SU-DHL-6 (cell line): ENCODE measurements at regions not wholly inside any gene's neighbourhood (a gene's known extent, or its start where the extent isn't known, plus 50 kb on each side); places are given as distances from the start of the nearest gene placed in this dataset.

Source experiments
- H2AFZ ChIP-seq: fragments of 200-600 bp; sonication (generic); 2 replicates; pipeline ENCODE4 v1.6.1; 2014; ENCODE audit warnings: low read depth, mild to moderate bottlenecking, moderate library complexity, mixed read lengths, antibody characterized with exemption, low read length; ENCODE audit not compliant: severe bottlenecking
- H3F3A ChIP-seq: fragments of 200-600 bp; shearing (Covaris generic); 2 replicates; pipeline ENCODE4 v1.6.0; 2016; ENCODE audit warnings: antibody characterized with exemption, mild to moderate bottlenecking; ENCODE audit not compliant: insufficient read depth
- H3K27ac ChIP-seq: fragments of 200-600 bp; sonication (generic); 2 replicates; pipeline ENCODE4 v1.5.1; 2016; ENCODE audit warnings: low read depth, mild to moderate bottlenecking, low read length, moderate library complexity, mixed read lengths
- H3K27me3 ChIP-seq: fragments of 200-600 bp; sonication (generic), shearing (Covaris generic); 2 replicates; pipeline ENCODE4 v1.6.0; 2014; ENCODE audit warnings: mild to moderate bottlenecking, low read length
- H3K36me3 ChIP-seq: fragments of 200-600 bp; sonication (generic); 2 replicates; pipeline ENCODE4 v1.6.1; 2014; ENCODE audit warnings: mild to moderate bottlenecking, low read length, mixed read lengths
- H3K4me2 ChIP-seq: fragments of 300-600, 200-600 bp; shearing (Covaris generic), sonication (generic); 2 replicates; pipeline ENCODE4 v1.6.0; 2014; ENCODE audit warnings: low read length, low read depth, mild to moderate bottlenecking; ENCODE audit not compliant: poor library complexity, severe bottlenecking
- H3K4me3 ChIP-seq: fragments of 200-600 bp; sonication (generic); 2 replicates; pipeline ENCODE4 v1.5.1; 2014; ENCODE audit warnings: antibody characterized with exemption, low read length, mild to moderate bottlenecking, mixed read lengths; ENCODE audit not compliant: insufficient read depth, poor library complexity, severe bottlenecking
- H3K79me2 ChIP-seq: fragments of 200-600 bp; sonication (generic); 2 replicates; pipeline ENCODE4 v1.6.1; 2014; ENCODE audit warnings: mild to moderate bottlenecking, low read length, moderate library complexity; ENCODE audit not compliant: insufficient read depth
- H3K9ac ChIP-seq: fragments of 200-600 bp; sonication (generic); 2 replicates; pipeline ENCODE4 v1.7.0; 2014; ENCODE audit warnings: mild to moderate bottlenecking, low read length
- H3K9me2 ChIP-seq: fragments of 200-600 bp; sonication (generic); replicated peaks from 2 replicates; pipeline ENCODE4 v1.6.1; 2014; ENCODE audit warnings: low read length; ENCODE audit not compliant: insufficient read depth
- H3K9me3 ChIP-seq: fragments of 200-600 bp; sonication (generic); 2 replicates; pipeline ENCODE4 v1.6.1; 2014; ENCODE audit warnings: low read length, mixed read lengths; ENCODE audit not compliant: insufficient read depth
- H4K20me1 ChIP-seq: fragments of 200-600 bp; sonication (generic); 2 replicates; pipeline ENCODE4 v1.6.1; 2014; ENCODE audit warnings: low read depth, mild to moderate bottlenecking, antibody characterized with exemption, low read length, moderate library complexity, mixed read lengths
- CTCF ChIP-seq: fragments of 200-600 bp; sonication (generic); IDR thresholded peaks from one replicate; pipeline ENCODE4 v1.5.1; 2017; ENCODE audit warnings: antibody characterized with exemption, mild to moderate bottlenecking, low read length, moderate library complexity; ENCODE audit not compliant: insufficient read depth, poor library complexity, severe bottlenecking
- EZH2phosphoT487 ChIP-seq: fragments of 200-600 bp; sonication (generic), shearing (Covaris generic); conservative IDR thresholded peaks from 2 replicates; pipeline ENCODE4 v1.6.1; 2018; ENCODE audit warnings: mild to moderate bottlenecking, antibody characterized with exemption, low read length, moderate library complexity, mixed read lengths

GRCh38 chr10:123462756-123463155, 203.4 kb upstream of the GPR26 start:
- Histone ChIP-seq H3K36me3 (no peaks in the 10 kb centered on the region), H3K27me3 (no peaks in the 10 kb centered on the region), H3K4me2 (no peak overlapping the region), H3K9me2 (no peaks in the 10 kb centered on the region), H3K4me3 (no peak overlapping the region), H3K27ac (no peak overlapping the region), H3K79me2 (no peaks in the 10 kb centered on the region), H2AFZ (no peak overlapping the region), H4K20me1 (no peaks in the 10 kb centered on the region), H3F3A (no peaks in the 10 kb centered on the region), H3K9ac (no peak overlapping the region), H3K9me3 (no peaks in the 10 kb centered on the region)
- no peak for TF ChIP-seq CTCF
- TF ChIP-seq EZH2phosphoT487: no peak

GRCh38 chr10:123463181-123463580, 203.0 kb upstream of the GPR26 start:
- no peak overlapping the region for H3K4me2 ChIP-seq

GRCh38 chr10:123463698-123464097, 202.5 kb upstream of the GPR26 start:
- Histone ChIP-seq H3K79me2 (no peaks in the 10 kb centered on the region), H4K20me1 (no peaks in the 10 kb centered on the region), H3K4me3 (no peak overlapping the region), H3K9me2 (no peaks in the 10 kb centered on the region), H3K4me2 (no peak overlapping the region), H3K9me3 (no peaks in the 10 kb centered on the region), H2AFZ (no peak overlapping the region), H3K27me3 (no peaks in the 10 kb centered on the region), H3F3A (no peaks in the 10 kb centered on the region), H3K36me3 (no peaks in the 10 kb centered on the region), H3K27ac (no peak overlapping the region), H3K9ac (no peak overlapping the region)
- TF ChIP-seq EZH2phosphoT487 (no peak), CTCF (no peak)

More at GRCh38 chr10:123463181-123463580, 203.0 kb upstream of the GPR26 start:
- H3K27me3 ChIP-seq: no peaks in the 10 kb centered on the region
- H3K9me3 ChIP-seq: no peaks in the 10 kb centered on the region
- H4K20me1 ChIP-seq: no peaks in the 10 kb centered on the region
- TF ChIP-seq CTCF (no peak), EZH2phosphoT487 (no peak)
- H3K27ac ChIP-seq: no peak overlapping the region
- H3K9ac ChIP-seq: no peak overlapping the region
- H3K9me2 ChIP-seq: no peaks in the 10 kb centered on the region
- H3K79me2 ChIP-seq: no peaks in the 10 kb centered on the region
- no peak overlapping the region for H3K4me3 ChIP-seq
- no peaks in the 10 kb centered on the region for H3F3A ChIP-seq
- no peaks in the 10 kb centered on the region for H3K36me3 ChIP-seq
- H2AFZ ChIP-seq: no peak overlapping the region
